SJSA1 (cell line): ENCODE measurements at regions not wholly inside any gene's neighbourhood (a gene's known extent, or its start where the extent isn't known, plus 50 kb on each side); places are given as distances from the start of the nearest gene placed in this dataset.
"Not testable (repeated sequence)": the region's sequence is repeated elsewhere in the genome, so short reads cannot be mapped to it uniquely, and the experiment has no call there.

Source experiments
- DNase-seq, 2 experiments: peaks; one replicate each; pipeline ENCODE4 v3.0.0-alpha.2; 2015 to 2020; ENCODE audit warnings: low spot score in 2 of 2, low read depth in 1 of 2
- H3K27ac ChIP-seq: fragments of 250-450 bp; sonication (Bioruptor Pico); 2 replicates; pipeline ENCODE4 v1.5.1; 2020; ENCODE audit warnings: mild to moderate bottlenecking, moderate library complexity
- H3K27me3 ChIP-seq: fragments of 250-450 bp; sonication (Bioruptor Pico); replicated peaks from 2 replicates; pipeline ENCODE4 v1.5.1; 2020; ENCODE audit warnings: mild to moderate bottlenecking, moderate library complexity
- H3K36me3 ChIP-seq: fragments of 250-450 bp; sonication (Bioruptor Pico); 2 replicates; pipeline ENCODE4 v1.5.1; 2020; ENCODE audit warnings: mild to moderate bottlenecking
- H3K4me1 ChIP-seq: fragments of 250-450 bp; sonication (Bioruptor Pico); replicated peaks from 2 replicates; pipeline ENCODE4 v1.6.1; 2021; ENCODE audit warnings: mild to moderate bottlenecking
- H3K4me3 ChIP-seq: fragments of 250-450 bp; sonication (Bioruptor Pico); 2 replicates; pipeline ENCODE4 v1.5.1; 2020; ENCODE audit warnings: mild to moderate bottlenecking
- H3K9me3 ChIP-seq: fragments of 250-450 bp; sonication (Bioruptor Pico); replicated peaks from 2 replicates; pipeline ENCODE4 v1.5.1; 2020; ENCODE audit warnings: mild to moderate bottlenecking

DNA sequence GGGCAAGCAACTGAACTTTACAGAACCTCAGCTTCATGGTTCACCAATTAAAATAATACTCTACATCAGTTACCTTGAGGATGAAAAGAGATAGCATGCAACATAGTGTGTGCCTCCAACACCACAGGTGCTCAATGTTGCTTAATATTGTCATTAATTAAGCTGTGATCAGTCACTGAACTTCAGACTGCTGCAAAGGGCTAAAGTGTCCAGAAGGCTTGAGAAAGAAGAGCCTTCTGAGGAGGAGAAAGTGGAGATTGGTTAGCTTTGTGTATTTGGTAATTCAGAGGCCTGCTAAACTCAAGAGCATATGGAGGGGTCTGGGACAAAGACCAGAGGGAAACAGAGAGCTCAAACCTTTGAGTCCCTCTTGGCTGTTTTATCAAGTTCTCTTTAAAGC, 66.3 kb upstream of the SELENOP start:
- H3K4me1 ChIP-seq, result no peaks in the 10 kb centered on the region
- no peaks in the 10 kb centered on the region for H3K9me3 ChIP-seq
- no peaks in the 10 kb centered on the region for H3K36me3 ChIP-seq

DNA sequence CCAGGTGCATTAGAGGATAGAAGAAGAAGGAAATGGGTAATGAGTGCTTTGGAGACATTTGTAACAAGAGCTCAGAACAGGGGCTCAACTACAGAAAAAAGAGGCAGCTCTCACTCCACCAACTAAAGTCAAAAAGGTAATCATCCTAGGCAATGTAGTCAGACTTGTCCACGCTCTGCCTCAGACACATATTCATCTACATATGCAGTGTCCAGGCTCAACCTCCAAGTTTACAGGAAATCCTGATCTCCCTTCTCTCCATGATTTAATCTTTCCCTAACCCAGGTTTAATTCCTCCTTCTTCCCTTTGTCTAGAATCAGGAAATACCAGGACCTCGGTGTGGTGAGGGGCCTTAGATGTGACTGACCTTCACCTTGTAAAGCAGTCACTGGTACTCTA, 65.7 kb upstream of the SELENOP start:
- Histone ChIP-seq H3K4me3 (no peak overlapping the region), H3K27me3 (no peaks in the 10 kb centered on the region; the same call in 1 of the 2 replicates)
- DNase-seq, result no peak

More for the DNA sequence above, 66.3 kb upstream of the SELENOP start:
- Histone ChIP-seq H3K4me3 (no peak overlapping the region), H3K27me3 (no peaks in the 10 kb centered on the region; the same call in none of the 2 replicates), H3K27ac (no peak overlapping the region)
- no peak for DNase-seq

GRCh38 chr5:42876375-42876844, 64.7 kb upstream of the SELENOP start:
- Histone ChIP-seq H3K4me1 (no peaks in the 10 kb centered on the region), H3K36me3 (no peaks in the 10 kb centered on the region)

More for the DNA sequence above, 65.7 kb upstream of the SELENOP start:
- no peaks in the 10 kb centered on the region for H3K4me1 ChIP-seq
- no peaks in the 10 kb centered on the region for H3K36me3 ChIP-seq
- H3K9me3 ChIP-seq, result no peaks in the 10 kb centered on the region
- no peak overlapping the region for H3K27ac ChIP-seq

GRCh38 chr5:42875785-42876374, 64.2 kb upstream of the SELENOP start:
- H3K36me3 ChIP-seq, result no peaks in the 10 kb centered on the region
- H3K4me1 ChIP-seq, result no peaks in the 10 kb centered on the region
- DNase-seq, result no peak
- H3K27me3 ChIP-seq, result no peaks in the 10 kb centered on the region
- H3K27ac ChIP-seq, result no peak overlapping the region
- H3K9me3 ChIP-seq, result no peaks in the 10 kb centered on the region
- no peak overlapping the region for H3K4me3 ChIP-seq

More at GRCh38 chr5:42876375-42876844, 64.7 kb upstream of the SELENOP start:
- Histone ChIP-seq H3K4me3 (no peak overlapping the region), H3K27me3 (no peaks in the 10 kb centered on the region; the same call in 1 of the 2 replicates), H3K9me3 (no peaks in the 10 kb centered on the region), H3K27ac (no peak overlapping the region)
- DNase-seq, result no peak

DNA sequence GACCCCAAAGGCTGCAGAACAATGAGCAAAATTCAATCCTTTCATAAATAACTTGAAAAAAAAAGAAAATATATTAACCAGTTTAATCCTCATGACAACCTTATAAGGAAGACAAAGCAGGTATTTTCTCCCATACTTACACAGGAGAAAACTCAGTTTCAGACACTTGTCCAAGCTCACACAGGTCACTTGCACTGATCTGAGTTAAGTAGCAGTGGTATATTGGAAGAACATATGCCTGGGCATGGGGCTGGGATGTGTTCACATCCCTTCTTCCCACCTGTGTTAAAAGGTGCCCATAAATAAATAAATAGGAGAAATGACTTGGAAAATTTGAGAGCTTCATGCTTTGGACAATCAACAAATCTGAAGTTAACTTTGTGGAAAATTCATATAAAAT, 63.5 kb upstream of the SELENOP start:
- Histone ChIP-seq H3K36me3 (no peaks in the 10 kb centered on the region), H3K9me3 (no peaks in the 10 kb centered on the region), H3K27me3 (no peaks in the 10 kb centered on the region), H3K4me1 (no peaks in the 10 kb centered on the region), H3K4me3 (no peak overlapping the region), H3K27ac (no peak overlapping the region)
- no peak for DNase-seq

DNA sequence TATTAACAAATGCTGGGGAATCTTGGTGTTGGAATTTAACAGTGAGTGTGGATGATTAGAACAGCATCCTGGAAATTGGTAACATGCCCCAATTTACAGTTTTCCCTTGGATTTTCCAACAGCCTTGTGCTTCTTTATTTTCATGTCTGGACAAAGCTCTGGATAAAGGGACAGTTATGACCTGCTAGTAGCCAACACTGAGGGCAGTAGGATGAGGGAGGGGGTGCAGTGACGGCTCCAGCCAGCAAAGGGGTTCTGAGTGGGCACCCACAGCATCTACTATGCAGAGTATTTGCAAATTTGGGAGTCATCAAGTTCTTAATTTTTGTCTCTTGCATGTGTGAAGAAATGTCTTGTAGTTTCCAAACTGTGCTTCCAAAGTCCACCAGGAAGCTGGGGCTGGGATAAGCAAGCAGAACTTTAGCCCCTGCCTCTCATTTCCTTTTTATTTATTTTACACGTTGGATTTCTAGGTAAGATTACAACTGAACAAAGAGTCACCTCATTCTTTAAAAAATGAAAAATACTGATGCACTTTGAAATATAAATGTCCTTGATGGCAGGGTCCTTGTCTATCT, 63.0 kb upstream of the SELENOP start:
- no peaks in the 10 kb centered on the region for H3K4me1 ChIP-seq
- no peak overlapping the region for H3K4me3 ChIP-seq
- H3K27ac ChIP-seq, result no peak overlapping the region
- no peaks in the 10 kb centered on the region for H3K36me3 ChIP-seq
- no peaks in the 10 kb centered on the region for H3K9me3 ChIP-seq
- DNase-seq, result no peak
- H3K27me3 ChIP-seq, result no peaks in the 10 kb centered on the region

- DNase-seq, result no peak
- no peak overlapping the region for H3K4me3 ChIP-seq
- H3K9me3 ChIP-seq, result no peaks in the 10 kb centered on the region
- no peak overlapping the region for H3K27ac ChIP-seq
- no peaks in the 10 kb centered on the region for H3K36me3 ChIP-seq
- H3K27me3 ChIP-seq, result no peaks in the 10 kb centered on the region
- no peaks in the 10 kb centered on the region for H3K4me1 ChIP-seq
Observed at GRCh38 chr5:42872865-42873264, 61.2 kb upstream of the SELENOP start.

- no peaks in the 10 kb centered on the region for H3K9me3 ChIP-seq
- H3K4me1 ChIP-seq, result no peaks in the 10 kb centered on the region
- H3K27me3 ChIP-seq, result no peaks in the 10 kb centered on the region
- H3K36me3 ChIP-seq, result no peaks in the 10 kb centered on the region
- H3K27ac ChIP-seq, result no peak overlapping the region
- DNase-seq, result no peak
- H3K4me3 ChIP-seq, result no peak overlapping the region
Observed at GRCh38 chr5:42870882-42871418, 59.3 kb upstream of the SELENOP start.

DNA sequence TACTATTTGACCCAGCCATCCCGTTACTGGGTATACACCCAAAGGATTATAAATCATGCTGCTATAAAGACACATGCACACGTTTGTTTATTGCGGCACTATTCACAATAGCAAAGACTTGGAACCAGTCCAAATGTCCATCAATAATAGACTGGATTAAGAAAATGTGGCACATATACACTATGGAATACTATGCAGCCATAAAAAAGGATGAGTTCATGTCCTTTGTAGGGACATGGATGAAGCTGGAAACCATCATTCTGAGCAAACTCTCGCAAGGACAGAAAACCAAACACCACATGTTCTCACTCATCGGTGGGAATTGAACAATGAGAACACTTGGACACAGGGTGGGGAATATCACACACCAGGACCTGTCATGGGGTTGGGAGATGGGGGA, 56.7 kb upstream of the SELENOP start:
- DNase-seq, H3K27me3 ChIP-seq, H3K4me3 ChIP-seq: not testable (repeated sequence)

DNA sequence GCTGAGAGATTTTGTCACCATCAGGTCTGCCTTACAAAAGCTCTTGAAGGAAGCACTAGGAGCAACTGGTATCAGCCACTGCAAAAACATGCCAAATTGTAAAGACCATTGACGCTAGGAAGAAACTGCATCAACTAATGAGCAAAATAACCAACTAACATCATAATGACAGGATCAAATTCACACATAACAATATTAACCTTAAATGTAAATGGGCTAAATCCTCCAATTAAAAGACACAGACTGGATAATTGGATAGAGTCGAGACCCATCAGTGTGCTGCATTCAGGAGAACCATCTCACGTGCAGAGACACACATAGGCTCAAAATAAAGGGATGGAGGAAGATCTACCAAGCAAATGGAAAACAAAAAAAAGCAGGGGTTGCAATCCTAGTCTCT, 53.1 kb upstream of the SELENOP start:
- not testable (repeated sequence) for DNase-seq, H3K27me3 ChIP-seq, H3K4me3 ChIP-seq, H3K9me3 ChIP-seq, H3K4me1 ChIP-seq, H3K36me3 ChIP-seq, H3K27ac ChIP-seq

More for the DNA sequence above, 56.7 kb upstream of the SELENOP start:
- H3K27ac ChIP-seq, H3K4me1 ChIP-seq, H3K9me3 ChIP-seq, H3K36me3 ChIP-seq: not testable (repeated sequence)
